ENCODE measurements at regions not wholly inside any gene's neighbourhood (a gene's known extent, or its start where the extent isn't known, plus 50 kb on each side); places are given as distances from the start of the nearest gene placed in this dataset.

DNA sequence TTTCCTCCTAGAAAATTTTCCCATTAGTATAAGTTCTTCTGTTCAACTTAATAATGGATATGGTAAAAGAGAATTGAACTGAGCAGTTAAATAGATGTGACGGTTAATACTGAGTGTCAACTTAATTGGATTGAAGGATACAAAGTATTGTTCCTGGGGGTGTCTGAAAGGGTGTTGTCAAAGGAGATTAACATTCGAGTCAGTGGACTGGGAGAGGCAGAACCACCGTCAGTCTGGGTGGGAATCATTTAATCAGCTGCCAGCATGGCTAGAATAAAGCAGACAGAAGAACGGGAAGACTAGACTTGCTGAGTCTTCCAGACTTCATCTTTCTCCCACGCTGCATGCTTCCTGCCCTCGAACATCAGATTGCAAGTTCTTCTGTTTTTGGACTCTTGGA is 689.6 kb upstream of the CDH10 start:
- ChIA-PET POLR2A (ENCODE audit: partially characterized antibody) (no interaction called here), CTCF (ENCODE audit: partially characterized antibody) (no interaction called here)
- Histone ChIP-seq H3K79me1 (ENCODE audit: low read depth, low read length) (no peaks in the 10 kb centered on the region), H3K9ac (replicated peaks in 1 of 4; ENCODE audit: extremely low read depth in 1 of 4, low read depth in 3 of 4, low read length in 3 of 4) (no peak overlapping the region), H3K4ac (replicated peaks; ENCODE audit: insufficient read length, low read depth, low read length) (no peak overlapping the region), H3K79me2 (ENCODE audit: control insufficient read depth in 1 of 2, insufficient read depth in 2 of 2, low read length in 2 of 2) (no peaks in the 10 kb centered on the region), H2BK5ac (ENCODE audit: low read depth, low read length) (no peak overlapping the region), H2BK20ac (ENCODE audit: low read length) (no peak overlapping the region), H3K4me2 (ENCODE audit: insufficient read depth in 1 of 2, low read depth in 2 of 2, low read length in 2 of 2) (no peak overlapping the region), H3K9me3 (ENCODE audit: insufficient read depth in 2 of 2, low read depth in 1 of 2, low read length in 1 of 2) (peaks cover 8 to 13% of the 10 kb centered on the region in 2 experiments; a peak in 3 of 4 replicates), H3K14ac (ENCODE audit: insufficient read length) (no peak overlapping the region), H4K20me1 (replicated peaks in 1 of 2; ENCODE audit: control insufficient read depth in 1 of 2, insufficient read depth in 2 of 2, low read length in 2 of 2) (no peaks in the 10 kb centered on the region), H3K56ac (replicated peaks; ENCODE audit: insufficient read length, low read depth, low read length) (no peak overlapping the region), H3K23me2 (ENCODE audit: low read depth, low read length) (no peaks in the 10 kb centered on the region), H3K18ac (ENCODE audit: extremely low read depth, low read length) (no peak overlapping the region), H2BK12ac (ENCODE audit: low read depth, low read length) (no peak overlapping the region), H3K27ac (ENCODE audit: low read depth, low read length) (no peak overlapping the region), H3K27me3 (replicated peaks in 1 of 4; ENCODE audit: control insufficient read depth in 3 of 4, extremely low read depth in 1 of 4, insufficient read depth in 3 of 4, low read length in 3 of 4) (no peaks in the 10 kb centered on the region), H2BK120ac (replicated peaks; ENCODE audit: low read depth, low read length) (no peak overlapping the region), H3K4me1 (replicated peaks in 1 of 4; ENCODE audit: control insufficient read depth in 3 of 4, insufficient read depth in 4 of 4, low read length in 3 of 4) (no peaks in the 10 kb centered on the region), H4K91ac (replicated peaks; ENCODE audit: insufficient read length, low read length) (no peak overlapping the region), H3K4me3 (ENCODE audit: extremely low read depth in 1 of 4, insufficient read depth in 2 of 4, low read depth in 3 of 4, low read length in 4 of 4) (no peak overlapping the region), H3K23ac (ENCODE audit: insufficient read length) (no peak overlapping the region), H2AFZ (ENCODE audit: low read length) (no peak overlapping the region), H4K5ac (ENCODE audit: insufficient read length, low read depth, low read length) (no peak overlapping the region), H2AK5ac (ENCODE audit: low read depth, low read length) (no peak overlapping the region), H2BK15ac (ENCODE audit: low read length) (no peak overlapping the region), H3K36me3 (ENCODE audit: control insufficient read depth in 2 of 4, insufficient read depth in 4 of 4, low read length in 3 of 4) (no peaks in the 10 kb centered on the region), H4K8ac (ENCODE audit: extremely low read depth, insufficient read depth, low read length) (no peak overlapping the region)
- FAIRE-seq (no peak), DNase-seq (ENCODE audit: low read depth in 1 of 2, low spot score in 2 of 2) (no peak)
- WGBS, 2 experiments (ENCODE audit: extremely low coverage in 1 of 2, insufficient coverage in 1 of 2, insufficient read length in 1 of 2, insufficient replicate concordance in 2 of 2, low coverage in 1 of 2, low lambda C conversion rate in 2 of 2, missing lambda C conversion rate in 1 of 2), result 87% methylated on average over 6 of the region's 6 CpGs; no CpG with 5 or more reads in 1 of the 2 experiments
- TF ChIP-seq RXRA (IDR thresholded peaks at IDR 0.05; ENCODE audit: insufficient read depth, low read depth, low read length) (no peak), CHD2 (IDR thresholded peaks at IDR 0.05; ENCODE audit: low read length) (no peak), MAFK (IDR thresholded peaks at IDR 0.05; ENCODE audit: low read depth, low read length) (no peak), PHF8 (conservative IDR thresholded peaks at IDR 0.05; ENCODE audit: low read depth, low read length) (no peak)

Measured in H1 (cell line).